GM12864 (cell line): ENCODE measurements at regions not wholly inside any gene's neighbourhood (a gene's known extent, or its start where the extent isn't known, plus 50 kb on each side); places are given as distances from the start of the nearest gene placed in this dataset.

ENCODE experiments used
- DNase-seq: peaks from one replicate; pipeline ENCODE4 v3.0.0-alpha.2; 2011; ENCODE audit warnings: low read depth
- H3K4me3 ChIP-seq: 2 replicates; pipeline ENCODE4 v1.5.1; 2011; ENCODE audit warnings: mild to moderate bottlenecking, low read depth, low read length, control low read depth
- CTCF ChIP-seq: IDR thresholded peaks from 2 replicates; pipeline ENCODE4 v1.5.1; 2011; ENCODE audit warnings: low read depth, mild to moderate bottlenecking, moderate library complexity, low read length, control low read depth, inconsistent platforms; ENCODE audit errors: missing control alignments

DNA sequence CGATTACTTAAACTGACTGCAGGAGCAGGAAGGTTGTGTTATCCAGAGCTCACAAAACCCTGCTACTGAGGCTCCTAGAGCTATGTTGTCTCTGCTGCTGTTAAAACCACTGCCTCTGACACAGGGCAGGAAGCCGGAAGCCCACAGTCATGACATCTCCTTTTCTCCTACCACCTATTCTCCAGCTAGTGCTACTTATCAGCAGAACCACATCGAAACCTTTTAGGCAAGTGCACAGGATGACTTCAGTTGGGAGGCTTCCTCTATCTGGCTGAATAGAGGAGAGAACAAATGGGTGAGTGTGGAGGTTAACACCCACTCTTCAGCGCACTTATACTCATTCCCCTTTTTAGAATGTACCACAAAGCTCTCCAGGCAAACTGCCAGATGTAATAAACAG lies 638.0 kb downstream of the OTOL1 start:
- DNase-seq: no peak
- H3K4me3 ChIP-seq: no peak overlapping the region
- TF ChIP-seq CTCF: no peak

- DNase-seq: no peak
- no peak overlapping the region for H3K4me3 ChIP-seq
- TF ChIP-seq CTCF: no peak
Observed at GRCh38 chr3:162136136-162136535, 639.5 kb downstream of the OTOL1 start.

GRCh38 chr3:162138509-162138908 lies 641.9 kb downstream of the OTOL1 start:
- no peak for TF ChIP-seq CTCF
- no peak overlapping the region for H3K4me3 ChIP-seq
- DNase-seq: no peak

GRCh38 chr3:162139841-162140240 lies 643.2 kb downstream of the OTOL1 start:
- TF ChIP-seq CTCF: no peak
- DNase-seq: no peak
- H3K4me3 ChIP-seq: no peak overlapping the region

DNA sequence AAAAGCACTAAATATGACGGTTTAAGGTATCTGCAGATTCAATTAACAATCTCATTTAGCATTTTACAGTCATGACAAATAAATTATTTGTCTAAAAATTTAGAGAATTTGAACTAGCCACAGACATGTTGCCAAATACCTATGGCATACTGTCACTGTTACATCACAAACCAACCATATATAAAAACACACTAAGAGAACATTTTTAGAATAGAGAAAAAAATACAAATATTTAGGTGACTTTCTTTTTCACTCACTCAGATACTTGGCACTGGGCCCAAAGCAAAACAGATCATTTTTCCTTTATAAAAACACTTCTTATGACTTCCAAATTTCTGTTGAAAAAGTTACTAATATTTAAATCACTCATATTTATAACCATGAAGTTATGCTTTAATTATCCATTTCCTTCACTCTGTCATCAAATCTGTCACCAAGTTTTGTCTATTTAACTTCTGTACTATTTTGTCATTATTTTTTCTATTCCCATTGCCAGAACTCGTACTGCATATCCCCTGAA lies 644.7 kb downstream of the OTOL1 start:
- no peak for DNase-seq
- no peak for TF ChIP-seq CTCF
- H3K4me3 ChIP-seq: no peak overlapping the region

- DNase-seq: no peak
- H3K4me3 ChIP-seq: no peak overlapping the region
- TF ChIP-seq CTCF: no peak
Observed at GRCh38 chr3:162142511-162142910, 645.9 kb downstream of the OTOL1 start.

GRCh38 chr3:162143180-162143579 lies 646.6 kb downstream of the OTOL1 start:
- no peak for DNase-seq
- no peak overlapping the region for H3K4me3 ChIP-seq
- no peak for TF ChIP-seq CTCF
